Activated CD4-positive, alpha-beta T cell treated with anti-CD3 and anti-CD28 coated beads for 48 hours (primary cell): ENCODE measurements at regions not wholly inside any gene's neighbourhood (a gene's known extent, or its start where the extent isn't known, plus 50 kb on each side); places are given as distances from the start of the nearest gene placed in this dataset.
A peak's percentile ranks its signal among the peaks of the same experiment; 100 is the strongest.
"Not testable (repeated sequence)": the region's sequence is repeated elsewhere in the genome, so short reads cannot be mapped to it uniquely, and the experiment has no call there.

Experiments used
- DNase-seq: peaks from one replicate; pipeline ENCODE4 v3.0.0-alpha.2; 2020

DNA sequence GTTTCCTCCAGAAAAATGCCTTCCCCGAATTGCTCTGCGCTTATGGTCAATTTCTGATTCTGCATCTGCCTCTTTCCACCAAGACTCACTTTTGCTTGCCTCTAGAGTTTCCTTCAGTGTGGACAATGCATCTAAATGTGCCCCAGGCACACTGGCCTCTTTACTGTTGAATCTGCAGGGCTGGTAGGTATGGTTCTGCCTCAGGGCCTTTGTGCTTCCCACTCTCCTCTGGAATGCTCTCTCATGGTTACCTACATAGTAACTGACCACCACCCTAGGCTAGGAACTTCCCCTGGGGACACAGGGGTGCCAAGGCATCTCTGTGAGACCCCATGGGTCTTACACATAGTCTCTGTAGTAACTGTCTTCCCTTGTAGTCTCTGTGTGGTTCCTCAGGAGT, 1258.6 kb downstream of the CDH12 start:
- no peak for DNase-seq

DNA sequence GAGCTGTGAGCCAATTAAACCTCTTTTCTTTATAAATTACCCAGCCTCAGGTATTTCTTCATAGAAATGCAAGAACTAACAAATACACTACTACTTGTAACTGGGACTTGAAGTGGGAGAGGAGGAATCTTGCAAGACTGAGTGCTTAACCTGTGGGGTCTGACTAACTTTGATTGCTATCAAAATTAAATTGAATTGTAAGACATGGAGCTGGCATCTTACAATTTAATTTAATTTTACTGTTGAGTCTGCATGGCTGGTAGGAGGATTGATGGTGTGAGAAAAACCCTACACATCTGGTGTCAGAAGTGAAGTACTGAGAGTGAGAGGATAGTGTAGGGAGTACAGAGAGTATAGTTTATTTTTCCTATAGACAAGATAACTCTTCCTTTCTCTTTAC, 1259.9 kb downstream of the CDH12 start:
- no peak for DNase-seq

GRCh38 chr5:21581508-21581907, 1271.6 kb downstream of the CDH12 start:
- DNase-seq: no peak

DNA sequence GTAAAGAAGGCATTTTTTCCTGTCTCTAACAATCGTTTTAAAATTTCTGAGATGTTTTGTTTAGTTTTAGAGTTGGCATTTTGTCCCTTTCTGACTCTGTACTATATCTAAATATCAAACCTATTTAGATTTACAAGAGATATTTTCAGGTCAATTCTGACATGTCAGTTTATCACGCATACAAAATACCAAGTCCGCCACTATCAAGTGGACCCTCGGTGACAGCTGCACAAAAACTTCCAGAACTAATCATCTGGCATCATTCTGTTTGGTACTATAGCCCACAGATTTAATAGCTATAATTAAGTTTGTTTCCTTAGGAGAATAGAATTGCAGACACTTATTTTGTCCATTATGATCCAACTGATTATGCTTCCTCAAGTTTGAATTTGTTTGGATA, 1278.2 kb downstream of the CDH12 start:
- DNase-seq: no peak

DNA sequence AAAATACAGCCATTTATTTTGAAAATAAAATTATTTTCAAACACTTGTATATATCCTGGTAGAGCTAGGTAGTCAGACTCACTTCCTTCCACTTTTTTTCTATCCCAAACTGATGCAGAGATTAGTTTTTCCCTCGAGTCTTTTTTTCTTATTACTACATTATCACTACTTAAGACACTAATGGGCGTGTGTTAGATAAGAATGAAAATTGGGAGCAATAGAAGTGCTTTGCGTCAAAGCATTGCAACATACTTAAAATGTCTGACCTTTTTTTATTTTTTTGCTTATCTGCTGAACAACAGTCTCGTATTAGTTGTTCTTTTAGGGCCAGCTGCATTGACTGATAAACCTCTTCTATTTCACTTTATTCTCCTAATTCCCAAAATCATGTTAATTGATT, 1278.7 kb downstream of the CDH12 start:
- DNase-seq: no peak

- DNase-seq: no peak
These were observed 1279.5 kb downstream of the CDH12 start for GRCh38 chr5:21573416-21574314.

- DNase-seq: not testable (repeated sequence)
These were observed 1281.9 kb downstream of the CDH12 start for GRCh38 chr5:21571196-21571595.

DNA sequence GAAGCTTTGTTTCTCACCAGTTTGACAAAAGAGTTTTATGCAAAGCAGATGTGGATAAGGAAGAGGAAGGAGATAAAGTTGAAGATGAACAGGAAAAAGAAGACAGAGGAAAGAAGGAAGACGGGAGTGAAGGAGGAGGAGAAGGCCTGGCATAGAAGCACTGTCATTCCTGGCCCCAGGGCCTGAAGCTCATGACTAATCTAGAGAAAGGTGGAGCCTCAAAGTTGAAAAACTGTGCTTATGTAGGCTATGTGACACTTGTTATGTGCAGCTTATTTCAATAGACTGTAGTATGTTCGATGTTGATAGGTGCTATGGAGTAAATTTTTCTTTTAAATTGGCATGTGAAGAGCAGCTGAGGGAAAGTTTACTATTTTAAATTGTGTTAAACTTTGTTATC, 1294.0 kb downstream of the CDH12 start:
- DNase-seq: not testable (repeated sequence)

DNA sequence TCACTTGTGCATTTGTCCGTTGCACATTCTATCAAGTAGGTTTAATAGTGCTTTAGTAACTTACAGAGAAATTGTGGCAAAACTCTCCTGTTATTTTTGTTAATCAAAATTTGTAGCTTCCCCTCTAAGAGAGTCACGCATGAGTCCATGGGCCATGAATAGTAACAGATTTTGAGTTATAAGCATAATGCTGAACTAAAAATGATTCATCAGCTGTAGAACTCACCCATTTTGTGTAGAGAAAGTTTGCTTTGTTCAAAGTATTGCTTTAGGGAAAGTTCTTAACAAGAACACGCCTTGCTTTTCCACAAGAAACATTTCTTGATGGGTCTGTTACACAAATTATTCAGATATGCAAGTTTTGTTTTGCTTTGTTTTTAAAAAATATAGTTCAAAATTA, 1300.9 kb downstream of the CDH12 start:
- DNase-seq: not testable (repeated sequence)

GRCh38 chr5:21550916-21551315, 1302.2 kb downstream of the CDH12 start:
- not testable (repeated sequence) for DNase-seq

- DNase-seq: not testable (repeated sequence)
These were observed 1305.5 kb downstream of the CDH12 start for GRCh38 chr5:21547656-21548055.

- DNase-seq: not testable (repeated sequence)
These were observed 1318.0 kb downstream of the CDH12 start for GRCh38 chr5:21535114-21535513.

DNA sequence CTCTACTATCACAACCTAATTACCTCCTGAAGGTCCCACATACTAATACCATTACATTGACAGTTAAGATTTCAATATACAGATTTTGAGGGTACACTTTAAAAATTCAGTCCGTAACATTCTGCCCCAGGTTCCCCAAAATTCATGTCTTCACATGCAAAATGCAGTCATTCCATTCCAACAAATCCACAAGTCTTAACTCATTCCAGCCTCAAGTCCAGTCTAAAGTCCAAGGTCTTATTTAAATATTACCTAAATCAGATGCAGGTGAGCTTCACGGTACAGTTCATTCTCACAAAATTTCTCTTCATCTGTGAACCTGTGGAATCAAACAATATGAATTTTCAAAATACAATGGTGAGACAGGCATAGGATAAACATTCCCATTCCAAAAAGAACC, 1332.0 kb downstream of the CDH12 start:
- DNase-seq: not testable (repeated sequence)

GRCh38 chr5:21496926-21497325, 1356.2 kb downstream of the CDH12 start:
- DNase-seq: not testable (repeated sequence)

- DNase-seq: not testable (repeated sequence)
These were observed 1357.1 kb downstream of the CDH12 start for GRCh38 chr5:21496056-21496455.

GRCh38 chr5:21495235-21495634, 1357.9 kb downstream of the CDH12 start:
- not testable (repeated sequence) for DNase-seq

DNA sequence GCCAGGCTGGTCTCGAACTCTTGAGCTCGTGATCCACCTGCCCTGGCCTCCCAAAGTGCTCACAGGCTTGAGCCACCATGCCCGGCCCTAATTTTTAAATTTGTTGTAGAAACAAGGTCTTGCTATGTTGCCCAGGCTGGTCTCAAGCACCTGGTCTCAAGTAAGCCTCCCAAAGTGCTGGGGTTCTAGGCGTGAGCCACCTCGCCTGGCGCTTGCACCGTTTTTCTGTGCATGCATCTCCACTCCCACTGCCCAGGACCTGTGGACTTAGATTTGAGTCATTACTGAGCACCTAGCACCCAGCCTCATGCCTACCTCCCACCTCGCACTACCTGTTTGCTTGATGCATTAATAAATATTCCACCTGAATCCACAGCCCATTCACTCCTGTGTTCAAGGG, 1359.1 kb downstream of the CDH12 start:
- DNase-seq: not testable (repeated sequence)

DNA sequence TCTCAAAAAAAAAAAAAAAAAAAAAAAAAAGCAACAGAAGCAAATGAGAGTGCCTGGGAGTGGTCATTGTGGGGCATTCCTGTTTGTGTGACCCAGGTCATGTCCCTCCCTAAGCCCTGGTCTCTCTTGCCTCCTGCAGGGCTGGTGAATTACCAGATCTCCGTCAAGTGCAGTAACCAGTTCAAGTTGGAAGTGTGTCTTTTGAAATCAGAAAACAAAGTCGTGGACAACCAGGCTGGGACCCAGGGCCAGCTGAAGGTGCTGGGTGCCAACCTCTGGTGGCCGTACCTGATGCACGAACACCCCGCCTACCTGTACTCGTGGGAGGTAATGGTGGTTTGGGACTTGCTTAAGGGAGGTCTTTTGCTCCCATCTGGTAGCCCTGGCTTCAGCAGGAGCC, 1362.0 kb downstream of the CDH12 start:
- DNase-seq: not testable (repeated sequence)

- not testable (repeated sequence) for DNase-seq
These were observed 1364.3 kb downstream of the CDH12 start for GRCh38 chr5:21488828-21489227.

DNA sequence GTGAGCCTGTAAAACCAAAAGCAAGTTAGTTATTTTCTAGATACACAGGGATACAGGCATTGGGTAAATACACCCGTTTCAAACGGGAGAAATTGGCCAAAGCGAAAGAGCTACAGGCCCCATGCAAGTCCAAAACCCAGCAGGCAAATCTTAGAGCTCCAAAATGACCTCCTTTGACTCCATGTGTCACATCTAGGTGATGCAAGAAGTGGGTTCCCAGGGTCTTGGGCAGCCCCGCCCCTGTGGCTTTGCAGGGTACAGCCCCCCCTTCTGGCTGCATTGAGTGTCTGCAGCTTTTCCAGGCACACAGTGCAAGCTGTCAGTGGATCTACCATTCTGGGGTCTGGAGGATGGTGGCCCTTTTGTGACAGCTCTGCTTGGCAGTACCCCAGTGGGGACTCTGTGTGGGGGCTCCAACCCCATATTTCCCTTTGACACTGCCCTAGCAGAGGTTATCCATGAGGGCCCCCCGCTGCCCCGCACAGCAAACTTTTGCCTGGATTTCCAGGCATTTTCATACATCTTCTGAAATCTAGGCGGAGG, 1367.6 kb downstream of the CDH12 start:
- peak; percentile 67 for DNase-seq

- not testable (repeated sequence) for DNase-seq
These were observed 1368.7 kb downstream of the CDH12 start for GRCh38 chr5:21484498-21484889.

DNA sequence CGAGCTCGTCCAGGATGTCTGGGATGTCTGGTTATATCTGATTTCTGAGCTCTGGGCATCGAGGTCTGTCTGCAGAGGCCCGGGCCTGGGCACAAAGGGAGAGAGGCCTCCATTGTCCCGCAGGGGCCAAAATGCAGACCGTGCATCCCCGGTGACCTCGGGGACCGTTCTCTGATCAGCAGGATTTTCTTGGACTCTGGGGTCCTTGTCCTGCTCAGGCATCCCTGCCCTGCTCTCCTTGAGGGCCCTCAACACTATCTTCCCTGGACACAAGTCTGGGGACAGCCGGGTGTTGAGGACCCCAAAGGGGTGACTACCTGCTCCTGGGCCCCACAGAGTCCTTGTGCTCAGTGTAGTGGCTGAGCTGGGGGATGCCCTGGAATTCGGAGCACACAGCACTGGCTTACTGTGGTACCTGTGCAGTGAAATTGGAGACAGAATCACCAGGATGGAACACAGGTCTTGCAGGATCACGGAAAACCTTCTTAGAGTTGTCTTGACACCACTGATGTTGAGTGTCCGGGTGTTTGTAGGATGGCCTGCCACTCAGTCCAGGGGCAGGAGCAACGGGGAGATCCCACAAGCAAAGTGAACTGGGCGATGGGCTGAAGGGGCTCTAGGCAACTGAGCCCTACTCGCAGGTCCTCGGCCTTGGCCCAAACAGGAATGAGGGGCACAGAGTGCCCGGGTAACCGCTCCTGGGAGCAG, 1369.2 kb downstream of the CDH12 start:
- DNase-seq: not testable (repeated sequence)

DNA sequence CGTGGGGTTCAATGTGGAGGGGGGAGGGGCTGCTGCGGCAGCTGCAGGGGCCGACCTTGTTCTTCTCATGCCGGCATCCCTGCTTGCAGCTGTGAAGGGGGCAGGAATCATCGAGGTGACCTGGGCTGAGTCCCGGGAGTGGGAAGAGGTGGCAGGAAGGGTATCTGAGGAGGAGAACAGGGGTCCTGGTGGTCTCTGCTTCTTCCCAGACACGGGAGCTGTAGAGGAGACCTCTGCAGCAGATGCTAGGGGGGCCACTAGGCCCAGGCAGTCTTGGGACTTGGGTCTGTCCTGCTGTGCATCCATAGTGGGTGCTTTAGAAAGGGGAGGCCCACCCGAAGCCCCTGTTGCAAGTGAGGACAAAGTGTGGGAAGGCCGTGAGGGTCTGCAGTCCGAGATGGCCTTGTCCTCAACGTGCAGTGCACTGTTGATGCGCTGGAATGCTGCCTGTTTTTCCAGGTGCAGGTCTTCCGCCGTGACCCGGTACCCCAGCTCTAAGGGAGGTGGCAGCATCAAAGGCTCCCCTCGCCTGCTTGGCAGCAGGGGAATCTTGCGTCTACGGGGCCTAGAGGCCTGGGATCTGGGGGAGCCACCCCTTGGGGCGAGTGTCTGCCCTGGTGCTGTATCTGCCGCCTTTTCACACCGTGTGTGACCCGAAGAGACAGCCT, 1370.0 kb downstream of the CDH12 start:
- DNase-seq: not testable (repeated sequence)
